GM19452 (cell line): ENCODE measurements at regions not wholly inside any gene's neighbourhood (a gene's known extent, or its start where the extent isn't known, plus 50 kb on each side); places are given as distances from the start of the nearest gene placed in this dataset.
"Not testable (repeated sequence)": the region's sequence is repeated elsewhere in the genome, so short reads cannot be mapped to it uniquely, and the experiment has no call there.

Experiments used
- ATAC-seq: cut with Tn5 transposase; IDR thresholded peaks from one replicate; pipeline ENCODE4 v1.9.1; 2021; ENCODE audit not compliant: unreplicated experiment

DNA sequence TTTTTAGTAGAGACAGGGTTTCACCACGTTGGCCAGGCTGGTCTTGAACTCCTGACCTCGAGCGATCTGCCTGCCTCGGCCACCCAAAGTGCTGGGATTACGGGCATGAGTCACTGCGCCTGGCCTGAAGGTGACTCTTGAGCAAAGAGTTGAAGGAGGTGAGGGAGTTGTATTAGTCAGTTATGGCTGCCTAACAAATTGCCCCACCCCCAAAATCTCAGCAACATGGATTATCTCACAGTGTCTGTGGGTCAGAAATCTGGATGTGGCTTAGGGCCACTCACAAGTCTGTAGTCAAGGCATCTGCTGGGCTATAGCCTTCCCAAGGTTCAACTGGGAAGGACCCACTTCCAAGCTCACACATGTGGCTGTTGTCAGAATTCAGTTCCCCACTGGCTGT lies 52.8 kb upstream of the ADGRE5 start:
- ATAC-seq = no peak

DNA sequence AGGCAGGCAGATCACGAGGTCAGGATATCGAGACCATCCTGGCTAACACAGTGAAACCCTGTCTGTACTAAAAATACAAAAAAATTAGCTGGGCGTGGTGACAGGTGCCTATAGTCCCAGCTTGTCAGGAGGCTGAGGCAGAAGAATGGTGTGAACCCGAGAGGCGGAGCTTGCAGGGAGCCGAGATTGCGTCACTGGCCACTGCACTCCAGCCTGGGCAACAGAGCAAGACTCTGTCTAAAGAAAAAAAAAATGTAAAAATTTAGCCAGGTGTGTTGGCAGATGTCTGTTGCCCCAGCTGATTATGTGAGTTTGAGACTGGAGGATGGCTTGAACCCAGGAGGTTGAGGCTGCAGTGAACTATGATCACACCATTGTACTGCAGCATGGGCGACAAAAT lies 54.2 kb upstream of the ADGRE5 start:
- ATAC-seq = not testable (repeated sequence)

DNA sequence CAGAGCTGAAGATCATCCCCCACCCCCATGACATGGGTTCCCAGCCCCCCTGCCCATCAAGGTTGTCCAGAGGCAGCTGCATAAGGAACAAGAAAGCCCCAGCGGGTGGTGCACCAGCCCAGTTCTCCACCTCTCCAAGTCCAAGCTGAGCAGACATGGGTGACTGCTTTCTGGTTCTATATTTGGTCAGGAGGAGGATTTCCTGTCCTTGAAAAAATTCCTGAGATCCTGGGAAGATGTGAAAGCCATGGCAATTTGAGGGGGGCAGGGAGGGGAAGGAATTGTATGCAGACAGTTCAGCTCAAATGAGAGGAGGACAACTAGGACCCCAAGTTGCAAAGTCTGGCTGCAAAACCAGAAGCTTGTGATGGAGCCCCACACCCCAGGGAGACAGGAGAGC lies 55.4 kb upstream of the ADGRE5 start:
- ATAC-seq = no peak

DNA sequence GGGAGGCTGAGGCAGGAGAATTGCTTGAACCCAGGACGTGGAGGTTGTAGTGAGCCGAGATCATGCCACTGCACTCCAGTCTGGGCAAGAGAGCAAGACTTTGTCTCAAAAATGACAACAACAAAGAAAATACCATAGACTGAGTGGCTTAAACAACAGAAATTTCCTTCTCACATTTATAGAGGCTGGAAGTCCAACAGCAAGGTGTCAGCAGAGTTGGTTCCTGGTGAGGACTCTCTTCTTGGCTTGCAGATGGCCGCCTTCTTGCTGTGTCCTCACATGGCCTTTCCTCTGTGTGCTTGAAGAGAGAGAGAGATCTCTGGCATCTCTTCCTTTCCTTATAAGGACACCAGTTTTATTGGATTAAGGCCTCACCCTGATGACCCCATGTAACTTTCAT lies 56.1 kb upstream of the ADGRE5 start:
- no peak for ATAC-seq

DNA sequence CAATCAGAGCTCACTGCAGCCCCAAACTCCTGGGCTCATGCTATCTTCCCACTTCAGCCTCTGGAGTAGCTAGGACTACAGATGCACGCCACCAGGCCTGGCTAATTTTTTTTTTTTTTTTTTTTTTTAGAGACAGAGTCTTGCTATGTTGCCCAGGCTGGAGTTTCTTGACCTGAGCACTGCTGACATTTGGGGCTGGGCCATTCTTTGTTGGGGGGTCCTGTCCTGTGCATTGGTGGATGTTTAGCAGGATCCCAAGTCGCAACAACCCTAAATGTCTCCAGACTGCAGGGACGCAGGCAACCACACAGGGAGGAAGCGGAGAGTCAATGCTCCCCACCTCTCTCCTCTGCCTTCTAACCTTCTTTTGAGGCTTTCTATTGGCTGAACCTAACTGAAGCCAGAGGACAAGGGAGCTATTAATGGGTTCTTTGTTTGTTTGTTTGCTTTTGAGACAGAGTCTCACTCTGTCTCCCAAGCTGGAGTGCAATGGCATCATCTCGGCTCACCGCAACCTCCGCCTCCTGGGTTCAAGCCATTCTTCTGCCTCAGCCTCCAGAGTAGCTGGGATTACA lies 58.3 kb upstream of the ADGRE5 start:
- no peak for ATAC-seq

DNA sequence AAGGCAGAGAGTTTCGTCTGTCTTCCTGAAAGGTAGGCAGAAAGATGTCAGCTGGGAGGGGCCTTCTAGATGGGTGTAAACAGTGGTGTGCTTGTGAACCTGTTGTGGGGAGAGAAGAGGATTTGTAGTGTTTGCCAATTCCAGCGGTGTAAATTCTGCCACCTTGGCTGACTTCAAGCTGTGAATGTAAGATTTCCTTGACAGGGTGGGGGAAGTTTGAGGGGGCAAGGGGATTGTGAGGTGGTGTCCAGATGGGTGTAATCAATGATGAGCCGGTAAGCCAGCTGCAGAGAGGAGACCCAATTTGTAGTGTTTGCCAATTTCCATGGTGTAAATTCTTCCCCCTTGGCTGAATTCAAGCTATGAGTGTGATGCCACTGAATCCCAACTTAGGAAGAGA lies 61.0 kb upstream of the ADGRE5 start:
- no peak for ATAC-seq

DNA sequence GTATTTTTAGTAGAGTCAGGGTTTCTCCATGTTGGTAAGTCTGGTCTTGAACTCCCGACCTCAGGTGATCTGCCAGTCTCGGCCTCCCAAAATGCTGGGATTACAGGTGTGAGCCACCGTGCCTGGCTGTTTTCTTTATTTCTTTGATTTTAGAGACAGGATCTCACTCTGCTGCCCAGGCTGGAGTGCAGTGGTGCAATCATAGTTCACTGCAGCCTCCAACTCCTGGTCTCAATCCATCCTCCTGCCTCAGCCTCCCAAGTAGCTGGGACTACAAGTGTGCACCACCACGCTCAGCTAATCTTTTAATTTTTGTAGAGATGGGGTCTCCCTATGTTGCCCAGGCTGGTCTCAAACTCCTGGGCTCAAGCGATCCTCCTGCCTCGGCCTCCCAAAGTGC lies 61.5 kb upstream of the ADGRE5 start:
- not testable (repeated sequence) for ATAC-seq

DNA sequence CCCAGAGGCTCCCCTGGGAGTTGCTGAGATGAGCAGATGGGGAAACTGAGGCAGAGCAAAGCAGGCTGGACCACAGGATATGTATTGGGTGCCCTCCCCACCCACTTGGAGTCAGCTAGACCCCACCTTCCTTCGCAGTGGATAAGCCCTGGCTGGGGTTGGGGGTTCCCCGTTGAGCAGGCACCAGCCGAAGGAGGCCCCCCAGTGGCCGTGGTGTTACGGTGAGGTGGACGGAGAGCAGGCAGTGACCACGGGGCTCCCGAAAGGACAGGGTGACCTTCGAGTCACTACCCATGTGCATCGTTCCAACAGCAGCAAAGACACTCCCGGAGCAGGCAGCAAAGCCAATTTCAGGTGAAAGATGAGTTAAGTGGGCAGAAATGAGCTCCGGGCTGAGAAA lies 62.4 kb upstream of the ADGRE5 start:
- no peak for ATAC-seq

DNA sequence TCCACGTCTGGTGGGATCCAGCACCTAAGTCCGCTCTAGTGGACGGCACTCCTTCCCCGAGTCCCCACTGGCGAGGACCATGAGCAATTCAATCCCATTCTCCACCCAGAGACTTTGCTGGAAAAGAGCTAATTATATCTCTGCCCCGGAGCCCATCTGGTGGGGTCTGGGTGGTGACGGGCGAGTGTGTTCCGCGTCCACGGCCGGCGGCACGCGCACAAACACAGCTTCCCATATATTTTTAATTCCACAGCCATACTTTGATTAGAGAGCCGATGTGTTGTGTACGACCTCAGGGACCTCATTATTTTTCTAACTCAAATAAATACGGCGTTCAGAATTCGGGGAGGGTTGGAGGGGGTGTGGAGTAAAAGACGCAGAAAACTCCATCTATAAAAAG lies 64.1 kb upstream of the ADGRE5 start:
- ATAC-seq = no peak

DNA sequence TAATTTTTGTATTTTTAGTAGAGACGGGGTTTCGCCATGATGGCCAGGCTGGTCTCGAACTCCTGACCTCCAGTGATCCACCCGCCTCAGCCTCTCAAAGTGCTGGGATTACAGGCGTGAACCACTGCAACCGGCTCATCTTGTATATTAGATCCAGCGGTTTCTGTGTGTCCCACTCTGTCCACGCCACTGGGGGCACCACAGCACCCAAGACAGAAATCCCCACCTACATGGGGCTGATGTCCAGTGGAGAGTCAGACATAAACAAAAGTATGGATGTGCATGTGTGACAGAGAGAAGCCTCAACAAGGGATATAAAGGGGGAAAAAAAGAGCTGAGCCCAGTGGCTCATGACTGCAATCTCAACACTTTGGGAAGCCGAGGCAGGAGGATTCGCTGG lies 65.8 kb upstream of the ADGRE5 start:
- ATAC-seq = no peak

DNA sequence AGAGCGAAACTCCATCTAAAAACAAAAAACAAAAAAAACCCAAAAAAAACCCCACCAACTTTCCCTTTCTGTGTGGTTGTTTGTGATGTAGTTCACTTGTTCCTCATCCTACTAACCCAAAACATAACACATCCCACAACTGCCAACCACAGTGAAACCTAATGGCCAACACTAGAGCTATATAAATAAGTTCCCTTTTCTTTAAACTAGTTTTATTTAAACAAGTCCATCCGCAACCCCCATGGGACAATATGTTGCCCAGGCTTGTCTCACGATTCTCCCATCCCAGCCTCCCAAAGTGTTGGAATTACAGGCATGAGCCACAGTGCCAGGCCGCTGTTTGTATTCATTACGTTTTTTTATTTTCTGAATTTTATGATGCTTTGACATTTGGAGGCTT lies 71.2 kb upstream of the ADGRE5 start:
- no peak for ATAC-seq

DNA sequence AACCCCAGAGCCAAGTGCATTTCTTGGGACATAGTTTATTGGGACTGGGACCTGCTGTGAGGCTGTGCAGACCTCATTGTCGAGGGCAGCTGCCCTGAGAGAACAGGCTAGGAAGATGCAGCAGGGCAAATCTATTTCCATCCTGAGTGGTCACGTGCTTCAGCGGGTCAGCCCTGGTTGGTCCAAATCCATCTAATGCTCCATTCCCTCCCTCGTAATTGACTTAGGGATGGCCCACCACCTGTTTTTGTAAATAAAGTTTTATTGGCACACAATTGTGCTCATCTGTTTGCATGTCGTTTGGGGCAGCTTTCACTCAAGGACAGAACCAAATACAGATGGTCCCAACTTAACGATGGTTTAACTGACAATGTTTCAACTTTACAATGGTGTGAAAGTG lies 75.5 kb upstream of the ADGRE5 start:
- ATAC-seq = no peak

DNA sequence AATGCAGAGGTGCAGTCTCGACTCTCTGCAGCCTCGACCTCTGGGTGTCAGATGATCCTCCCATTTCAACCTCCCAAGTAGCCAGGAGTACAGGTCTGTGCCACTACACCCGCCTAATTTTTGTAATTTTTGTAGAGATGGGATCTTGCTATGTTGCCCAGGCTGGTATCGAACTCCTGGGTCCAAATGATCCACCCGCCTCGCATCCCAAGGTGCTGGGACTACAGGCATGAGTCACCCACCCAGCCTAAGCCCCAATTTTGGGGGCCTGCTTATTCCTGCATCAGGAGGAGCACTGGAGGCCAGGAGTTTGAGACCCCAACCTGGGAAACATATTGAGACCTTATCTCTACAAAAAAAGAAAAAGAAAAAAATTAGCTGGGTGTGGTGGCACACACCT lies 80.1 kb upstream of the ADGRE5 start:
- no peak for ATAC-seq

DNA sequence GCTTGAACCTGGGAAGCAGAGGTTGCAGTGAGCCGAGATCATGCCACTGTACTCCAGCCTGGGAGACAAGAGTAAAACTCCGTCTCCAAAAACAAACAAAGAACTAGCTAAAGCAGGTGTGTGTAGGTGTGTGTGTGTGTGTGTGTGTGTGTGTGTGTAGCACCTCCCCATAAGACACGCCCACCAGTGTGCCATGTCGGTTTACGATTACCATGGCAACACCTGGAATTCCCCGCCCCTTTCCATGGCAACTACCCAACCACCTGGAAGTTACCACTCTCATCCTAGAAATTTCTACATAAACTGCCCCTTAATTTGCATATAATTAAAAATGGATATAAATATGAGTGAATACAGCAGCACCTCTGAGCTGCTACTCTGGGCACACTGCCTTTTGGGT lies 80.9 kb upstream of the ADGRE5 start:
- no peak for ATAC-seq

DNA sequence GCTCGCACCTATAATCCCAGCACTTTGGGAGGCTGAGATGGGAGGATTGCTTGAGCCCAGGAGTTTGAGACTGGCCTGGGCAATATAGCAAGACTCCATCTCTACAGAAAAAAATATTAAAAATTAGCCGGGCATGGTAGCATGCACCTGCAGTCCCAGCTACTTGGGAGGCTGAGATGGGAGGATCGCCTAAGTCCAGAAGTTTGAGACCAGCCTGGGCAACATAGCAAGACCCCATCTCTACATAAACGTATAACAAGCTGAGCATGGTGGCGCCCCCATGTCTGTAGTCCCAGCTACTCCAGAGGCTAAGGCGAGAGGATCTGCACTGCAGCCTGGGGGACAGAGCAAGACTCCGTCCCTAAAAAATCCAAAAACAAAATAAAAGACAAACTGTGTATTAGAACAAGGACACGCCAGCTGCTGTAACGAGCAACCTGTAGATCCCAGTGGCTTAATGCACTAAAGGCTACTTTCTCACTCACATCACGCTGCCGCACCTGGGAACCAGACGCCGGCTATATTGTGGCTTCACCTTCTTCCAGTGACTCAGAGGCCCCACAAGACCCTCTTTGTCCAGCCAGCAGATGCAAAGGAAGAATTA lies 81.9 kb upstream of the ADGRE5 start:
- ATAC-seq = not testable (repeated sequence)

DNA sequence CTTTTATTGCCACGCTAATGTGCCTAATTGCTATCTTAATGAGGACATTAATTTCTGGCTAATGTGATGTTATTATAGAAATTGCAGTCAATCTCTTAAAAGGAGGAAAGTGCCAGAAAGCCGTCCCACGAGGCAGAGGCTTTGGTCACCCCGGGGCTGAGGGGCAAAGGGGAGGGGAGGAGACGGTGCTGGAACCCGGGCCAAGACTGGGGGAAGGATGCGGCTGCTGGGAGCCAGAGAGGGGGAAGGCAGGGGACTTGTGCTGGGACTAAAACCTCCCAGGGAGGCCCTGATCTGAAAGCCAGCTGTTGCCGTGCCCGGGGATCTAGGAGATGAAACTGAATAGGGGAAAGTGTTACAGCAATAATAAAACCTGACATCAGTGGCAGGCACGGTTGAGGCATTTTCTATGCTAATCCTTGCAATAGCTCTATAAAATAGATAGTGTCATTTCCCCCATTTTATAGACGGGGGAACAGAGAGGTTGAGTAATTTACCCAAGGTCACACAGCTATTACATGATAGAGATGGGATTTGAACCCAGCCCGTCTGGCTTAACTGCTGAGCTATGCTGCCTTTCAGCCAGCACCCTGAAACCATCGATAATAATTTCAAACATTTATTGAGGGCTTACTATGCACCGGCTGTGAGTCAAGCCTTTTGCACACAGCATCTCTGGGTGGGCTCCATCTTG lies 83.2 kb upstream of the ADGRE5 start:
- ATAC-seq = not testable (repeated sequence)

DNA sequence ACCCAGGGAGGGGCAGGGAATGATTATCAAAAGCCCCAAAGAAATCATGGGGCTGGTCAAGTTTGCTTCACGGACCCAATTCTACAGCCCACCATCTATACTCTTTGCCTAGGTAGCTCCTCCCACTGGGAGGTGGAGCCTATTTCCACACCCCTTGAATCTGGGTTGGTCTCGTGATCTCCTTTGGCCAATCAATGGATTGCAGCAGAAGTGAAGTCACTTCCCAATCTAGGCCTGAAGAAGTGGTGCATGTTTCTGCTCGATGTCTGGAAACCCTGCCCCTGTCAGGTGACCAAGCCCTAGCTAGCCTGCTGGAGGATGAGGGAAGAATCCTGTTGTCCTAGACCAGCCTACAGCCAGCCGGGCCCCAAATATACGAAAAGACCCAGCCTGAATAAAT lies 86.3 kb upstream of the ADGRE5 start:
- not testable (repeated sequence) for ATAC-seq

DNA sequence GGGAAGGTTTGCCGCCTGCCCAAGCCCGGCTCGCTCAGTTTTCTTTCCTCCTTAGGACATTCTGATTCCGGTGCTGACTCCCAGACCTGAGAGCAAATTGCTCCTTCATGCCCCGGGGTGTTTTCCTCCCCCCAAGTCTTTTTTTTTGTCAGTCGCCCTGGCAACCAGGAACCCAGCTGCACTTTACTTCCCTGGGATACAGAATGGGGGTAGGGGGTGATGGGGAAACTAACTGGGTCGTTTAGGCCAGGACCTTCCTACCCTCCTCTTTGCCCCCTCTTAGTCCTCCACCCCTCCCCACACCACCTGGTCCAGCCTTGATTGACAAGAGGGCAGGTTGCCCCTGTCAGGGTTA lies 87.5 kb upstream of the ADGRE5 start:
- ATAC-seq = not testable (repeated sequence)

DNA sequence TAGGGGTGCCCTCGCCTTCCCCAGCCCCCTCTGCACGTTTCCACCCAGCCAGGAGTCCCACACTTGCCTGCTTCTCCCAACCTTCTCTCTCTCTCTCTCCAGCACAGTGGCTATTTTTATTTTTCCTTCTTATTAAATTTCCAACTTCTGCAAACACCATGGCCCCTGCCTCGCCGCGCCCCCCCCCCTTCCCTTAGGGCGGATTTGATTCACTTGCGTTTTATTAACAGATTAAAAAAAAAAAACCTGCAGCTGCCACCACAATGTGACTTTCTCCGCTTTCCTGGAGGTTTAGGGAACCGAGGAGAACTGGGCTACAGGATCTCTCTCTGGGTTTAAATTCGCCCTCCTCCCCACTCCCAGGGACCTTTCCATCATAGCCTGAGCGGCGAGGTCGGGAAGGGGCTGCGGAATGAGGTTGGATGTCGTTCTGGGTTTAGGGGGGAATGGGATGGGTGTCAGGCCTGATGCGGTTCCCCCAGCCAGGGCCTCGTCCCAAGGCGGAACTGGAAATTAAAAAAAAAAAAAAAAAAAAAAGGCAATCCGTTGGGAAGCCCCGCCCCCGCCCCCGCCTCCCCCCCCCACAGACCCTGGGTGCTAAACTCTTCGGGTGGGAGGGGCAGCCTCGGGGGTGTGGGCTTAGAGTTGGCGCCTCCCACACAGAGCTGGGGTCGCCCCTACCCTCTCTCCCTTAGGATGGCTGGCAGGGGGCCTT lies 87.3 kb upstream of the ADGRL1 start:
- ATAC-seq = not testable (repeated sequence)

DNA sequence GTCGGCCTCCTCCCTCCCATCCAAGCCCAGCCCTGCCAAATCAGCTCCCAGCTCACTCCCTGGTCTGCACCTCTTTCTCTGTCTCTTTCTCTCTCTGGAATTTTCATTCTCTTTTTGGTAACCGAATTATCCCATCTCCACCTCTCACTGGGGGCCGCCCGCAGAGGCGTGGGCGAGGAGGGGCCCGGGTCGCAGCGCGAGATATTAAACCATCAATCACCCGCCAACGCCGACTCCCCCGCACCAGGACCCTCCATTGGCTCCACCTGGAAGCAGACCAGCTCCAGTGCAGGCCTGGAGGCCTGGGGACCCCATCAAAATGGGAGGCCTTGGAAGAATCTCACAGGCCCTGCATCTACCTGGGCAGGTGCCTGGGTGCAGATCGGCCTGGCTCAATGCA lies 83.8 kb upstream of the ADGRL1 start:
- ATAC-seq = not testable (repeated sequence)

DNA sequence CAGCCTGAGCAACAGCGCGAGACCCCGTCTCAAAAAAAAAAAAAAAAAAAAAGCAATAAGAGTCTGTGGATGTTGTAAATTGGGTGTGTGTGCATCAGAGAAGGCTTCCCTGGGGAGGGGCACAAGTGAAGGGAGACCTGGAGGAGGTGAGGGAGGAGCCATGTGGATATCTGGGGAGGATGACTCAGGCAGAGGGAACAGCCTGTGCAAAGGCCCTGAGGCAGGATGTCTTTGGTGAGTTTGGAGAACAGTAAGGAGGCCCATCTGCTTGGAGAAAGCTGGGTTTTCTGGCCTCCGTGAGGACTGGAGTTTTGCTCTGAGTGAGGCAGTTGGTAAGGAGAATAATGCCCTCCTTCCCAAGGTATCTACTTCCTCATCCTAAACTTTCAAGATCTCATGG lies 81.9 kb upstream of the ADGRL1 start:
- not testable (repeated sequence) for ATAC-seq

DNA sequence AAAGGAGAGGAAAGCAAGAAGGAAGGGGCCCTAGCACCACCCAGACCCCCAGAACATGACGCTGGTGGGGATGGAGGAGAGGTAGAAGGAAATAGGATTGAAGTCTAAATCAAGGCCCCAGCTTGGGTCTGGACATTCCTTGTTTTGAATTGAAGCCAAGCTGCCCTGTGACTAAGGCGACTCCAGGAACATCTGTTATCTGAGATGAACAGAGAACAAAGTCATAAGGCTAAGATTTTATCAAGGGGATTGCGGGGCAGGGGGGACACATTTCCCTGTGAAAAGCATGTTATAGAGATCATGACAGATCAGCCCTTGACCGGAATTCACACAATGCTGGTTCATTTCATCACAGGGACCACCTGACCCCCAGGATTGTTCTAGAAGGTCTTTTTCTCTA lies 80.6 kb upstream of the ADGRL1 start:
- not testable (repeated sequence) for ATAC-seq
